H9 (cell line): ENCODE measurements at regions not wholly inside any gene's neighbourhood (a gene's known extent, or its start where the extent isn't known, plus 50 kb on each side); places are given as distances from the start of the nearest gene placed in this dataset.
A peak's percentile ranks its signal among the peaks of the same experiment; 100 is the strongest.

Experiments
- DNase-seq: peaks from one replicate; pipeline ENCODE4 v3.0.0-alpha.2; 2017
- H2AFZ ChIP-seq: one replicate; pipeline ENCODE4 v1.6.1; 2013; ENCODE audit warnings: mild to moderate bottlenecking, low read length, control low read depth, moderate library complexity
- H2AK5ac ChIP-seq: 2 replicates; pipeline ENCODE4 v1.6.1; 2013; ENCODE audit warnings: low read length, control low read depth, mixed read lengths; ENCODE audit not compliant: insufficient read length
- H2BK120ac ChIP-seq: one replicate; pipeline ENCODE4 v1.6.1; 2013; ENCODE audit warnings: low read depth, mild to moderate bottlenecking, low read length, control low read depth, inconsistent platforms; ENCODE audit not compliant: poor library complexity, severe bottlenecking
- H2BK12ac ChIP-seq: 2 replicates; pipeline ENCODE4 v1.6.1; 2013; ENCODE audit warnings: low read length, control low read depth, mixed read lengths, low read depth; ENCODE audit not compliant: insufficient read length
- H2BK15ac ChIP-seq: 2 replicates; pipeline ENCODE4 v1.6.1; 2013; ENCODE audit warnings: low read depth, low read length, control low read depth
- H2BK20ac ChIP-seq: one replicate; pipeline ENCODE4 v1.6.1; 2013; ENCODE audit warnings: low read depth, mild to moderate bottlenecking, low read length, control low read depth, inconsistent platforms; ENCODE audit not compliant: poor library complexity, severe bottlenecking
- H2BK5ac ChIP-seq: 2 replicates; pipeline ENCODE4 v1.6.1; 2013; ENCODE audit warnings: low read length, control low read depth, mixed read lengths; ENCODE audit not compliant: insufficient read length
- H3K14ac ChIP-seq: 2 replicates; pipeline ENCODE4 v1.6.1; 2013; ENCODE audit warnings: low read length, control low read depth; ENCODE audit not compliant: insufficient read depth
- H3K18ac ChIP-seq: 2 replicates; pipeline ENCODE4 v1.6.1; 2013; ENCODE audit warnings: low read depth, mild to moderate bottlenecking, mixed read lengths, low read length, control low read depth; ENCODE audit not compliant: insufficient read length
- H3K23ac ChIP-seq: 2 replicates; pipeline ENCODE4 v1.6.1; 2013; ENCODE audit warnings: low read length, control low read depth, mixed read lengths, low read depth; ENCODE audit not compliant: insufficient read length
- H3K23me2 ChIP-seq: 2 replicates; pipeline ENCODE4 v1.6.1; 2013; ENCODE audit warnings: low read depth, mild to moderate bottlenecking, mixed read lengths, low read length, control low read depth; ENCODE audit not compliant: insufficient read length, poor library complexity, severe bottlenecking
- H3K27ac ChIP-seq: 2 replicates; pipeline ENCODE4 v1.5.1; 2013; ENCODE audit warnings: low read length, control low read depth, mixed read lengths, low read depth; ENCODE audit not compliant: insufficient read length
- H3K27me3 ChIP-seq: 2 replicates; pipeline ENCODE4 v1.6.1; 2013; ENCODE audit warnings: low read length, control low read depth, inconsistent platforms; ENCODE audit not compliant: insufficient read depth
- H3K4ac ChIP-seq: 2 replicates; pipeline ENCODE4 v1.6.1; 2013; ENCODE audit warnings: low read depth, mild to moderate bottlenecking, control low read depth, inconsistent platforms, low read length, moderate library complexity
- H3K4me1 ChIP-seq: 2 replicates; pipeline ENCODE4 v1.6.1; 2013; ENCODE audit warnings: low read length, control low read depth, inconsistent platforms; ENCODE audit not compliant: insufficient read depth
- H3K4me2 ChIP-seq: 2 replicates; pipeline ENCODE4 v1.6.1; 2013; ENCODE audit warnings: low read length, control low read depth, mixed read lengths; ENCODE audit not compliant: insufficient read length, insufficient read depth
- H3K56ac ChIP-seq: 2 replicates; pipeline ENCODE4 v1.6.1; 2013; ENCODE audit warnings: low read depth, mild to moderate bottlenecking, mixed read lengths, low read length, control low read depth; ENCODE audit not compliant: insufficient read length
- H3K79me1 ChIP-seq: 2 replicates; pipeline ENCODE4 v1.6.1; 2013; ENCODE audit warnings: low read depth, mild to moderate bottlenecking, moderate library complexity, low read length, control low read depth, inconsistent platforms; ENCODE audit not compliant: insufficient read depth, poor library complexity, severe bottlenecking
- H3K79me2 ChIP-seq: 2 replicates; pipeline ENCODE4 v1.6.1; 2013; ENCODE audit warnings: low read length, control low read depth, inconsistent platforms; ENCODE audit not compliant: insufficient read depth
- H3K9ac ChIP-seq: 2 replicates; pipeline ENCODE4 v1.6.1; 2013; ENCODE audit warnings: low read length, control low read depth, mixed read lengths; ENCODE audit not compliant: insufficient read length; ENCODE audit errors: extremely low read depth
- H3K9me3 ChIP-seq: one replicate; pipeline ENCODE4 v1.6.1; 2013; ENCODE audit warnings: low read depth, low read length, inconsistent platforms; ENCODE audit not compliant: control insufficient read depth
- H3T11ph ChIP-seq: one replicate; pipeline ENCODE4 v1.6.1; 2013; ENCODE audit warnings: mild to moderate bottlenecking, low read length, control low read depth, inconsistent platforms
- H4K20me1 ChIP-seq: one replicate; pipeline ENCODE4 v1.6.1; 2013; ENCODE audit not compliant: control insufficient read depth, insufficient read length, insufficient read depth
- H4K5ac ChIP-seq: 2 replicates; pipeline ENCODE4 v1.6.1; 2013; ENCODE audit warnings: low read depth, mild to moderate bottlenecking, mixed read lengths, low read length, control low read depth; ENCODE audit not compliant: insufficient read length
- H4K8ac ChIP-seq: replicated peaks from 2 replicates; pipeline ENCODE4 v1.6.1; 2013; ENCODE audit warnings: low read length, control low read depth, mixed read lengths, low read depth; ENCODE audit not compliant: insufficient read length
- H4K91ac ChIP-seq: 2 replicates; pipeline ENCODE4 v1.6.1; 2013; ENCODE audit warnings: low read depth, mild to moderate bottlenecking, moderate library complexity, mixed read lengths, low read length, control low read depth; ENCODE audit not compliant: insufficient read length
- H3K27ac Mint-ChIP-seq, 3 experiments: 2 replicates in 2 of 3; 3 replicates in 1 of 3; pipeline ENCODE4 v1.8.0; 2020 to 2021; ENCODE audit warnings: mixed read lengths in 3 of 3, mild to moderate bottlenecking in 1 of 3, moderate library complexity in 1 of 3
- H3K27me3 Mint-ChIP-seq: 2 replicates; pipeline ENCODE4 v1.8.0; 2021; ENCODE audit warnings: low read depth, mild to moderate bottlenecking, moderate library complexity, mixed read lengths
- H3K36me3 Mint-ChIP-seq, 3 experiments: 2 replicates in 2 of 3; 3 replicates in 1 of 3; pipeline ENCODE4 v1.8.0; 2020 to 2021; ENCODE audit warnings: low read depth in 3 of 3, mixed read lengths in 3 of 3; ENCODE audit not compliant: insufficient read depth in 1 of 3
- H3K4me1 Mint-ChIP-seq, 2 experiments: 2 replicates each; pipeline ENCODE4 v1.8.0; 2020; ENCODE audit warnings: mixed read lengths in 2 of 2
- H3K4me3 Mint-ChIP-seq, 2 experiments: 2 replicates in 1 of 2; 3 replicates in 1 of 2; pipeline ENCODE4 v1.8.0; 2020 to 2021; ENCODE audit warnings: mild to moderate bottlenecking in 2 of 2, mixed read lengths in 2 of 2, moderate library complexity in 1 of 2
- H3K9me3 Mint-ChIP-seq, 2 experiments: 2 replicates in 1 of 2; 3 replicates in 1 of 2; pipeline ENCODE4 v1.8.0; 2020; ENCODE audit warnings: mild to moderate bottlenecking in 2 of 2, mixed read lengths in 2 of 2, moderate library complexity in 1 of 2
- CTCF ChIP-seq: fragments of 200-600 bp; sonication (generic); conservative IDR thresholded peaks from 3 replicates; pipeline ENCODE4 v1.8.0; 2021; ENCODE audit warnings: antibody characterized with exemption, mild to moderate bottlenecking
- WGBS: extraction: QIAGEN DNeasy Blood & Tissue Kit; methylation state at CpG from one replicate; pipeline ENCODE4 v1.1.7; 2013; ENCODE audit warnings: missing lambda C conversion rate, low lambda C conversion rate, mixed read lengths; ENCODE audit not compliant: insufficient read length; ENCODE audit errors: extremely low coverage; 5-methylcytosine and 5-hydroxymethylcytosine counted together

- Histone ChIP-seq H2AFZ (no peak overlapping the region), H2BK5ac (no peak overlapping the region), H3K9ac (no peak overlapping the region), H3K18ac (no peak overlapping the region), H3K79me1 (no peaks in the 10 kb centered on the region), H4K5ac (no peak overlapping the region), H3K14ac (no peak overlapping the region), H3T11ph (no peak overlapping the region), H3K23me2 (no peaks in the 10 kb centered on the region), H3K4me2 (no peak overlapping the region), H2BK15ac (no peak overlapping the region), H3K56ac (no peak overlapping the region), H4K91ac (no peak overlapping the region), H4K8ac (no peak overlapping the region), H2AK5ac (no peak overlapping the region), H2BK12ac (no peak overlapping the region), H3K4me1 (no peaks in the 10 kb centered on the region), H2BK20ac (no peak overlapping the region), H3K9me3 (no peaks in the 10 kb centered on the region), H3K23ac (no peak overlapping the region), H2BK120ac (no peak overlapping the region), H4K20me1 (no peaks in the 10 kb centered on the region), H3K4ac (no peak overlapping the region), H3K79me2 (no peaks in the 10 kb centered on the region), H3K27me3 (no peaks in the 10 kb centered on the region), H3K27ac (no peak overlapping the region)
- peak; percentile 74 for TF ChIP-seq CTCF
- Mint-ChIP-seq H3K27me3 (peaks cover 14% of the 10 kb centered on the region), H3K4me1 (peaks cover 4% of the 10 kb centered on the region in 2 experiments), H3K36me3 (no peaks in the 10 kb centered on the region), H3K9me3 (no peaks in the 10 kb centered on the region), H3K4me3 (no peak overlapping the region), H3K27ac (no peak overlapping the region)
- DNase-seq: peak; percentile 45
- WGBS: no CpG with 5 or more reads among the region's 4 CpGs
Observed at GRCh38 chr9:1726993-1727759, 288.0 kb upstream of the SMARCA2 start.
